SK-N-MC (cell line): ENCODE measurements at regions not wholly inside any gene's neighbourhood (a gene's known extent, or its start where the extent isn't known, plus 50 kb on each side); places are given as distances from the start of the nearest gene placed in this dataset.

ENCODE experiments used
- EZH2 ChIP-seq: fragments of 200-600 bp; sonication (generic); IDR thresholded peaks from one replicate; pipeline ENCODE4 v1.6.1; 2017; ENCODE audit warnings: antibody characterized with exemption
- FOXP2 ChIP-seq: optimal IDR thresholded peaks from 2 replicates; pipeline ENCODE3; 2011; ENCODE audit warnings: mild to moderate bottlenecking, moderate library complexity; ENCODE audit not compliant: insufficient read depth; ENCODE audit errors: extremely low read length, control extremely low read depth
- POLR2AphosphoS5 ChIP-seq: IDR thresholded peaks from 2 replicates; pipeline ENCODE4 v1.6.1; 2012; ENCODE audit warnings: mild to moderate bottlenecking, low read depth, low read length, borderline replicate concordance

DNA sequence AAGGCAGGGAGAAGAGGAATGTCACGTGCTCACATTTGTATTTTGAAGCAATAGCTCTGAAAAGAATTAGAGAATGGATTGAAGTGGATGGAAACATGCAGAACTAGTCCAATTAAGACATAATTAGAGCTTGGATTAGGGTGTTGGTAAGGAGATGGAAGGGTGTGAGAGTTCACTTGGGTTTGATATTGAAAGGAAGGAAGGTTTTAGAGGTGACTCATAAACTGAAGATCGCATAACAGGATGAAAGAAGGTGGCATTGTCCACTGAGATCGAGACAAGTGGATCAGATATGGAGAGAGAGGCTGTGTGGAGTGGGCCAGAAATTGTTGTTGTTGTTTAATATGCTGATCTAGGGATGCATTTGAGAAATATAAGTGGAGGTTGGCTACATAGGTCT, 244.0 kb upstream of the SMIM31 start:
- no peak for TF ChIP-seq POLR2AphosphoS5
- no peak for TF ChIP-seq EZH2
- TF ChIP-seq FOXP2, result no peak
